IMR-90 (cell line): ENCODE measurements at regions not wholly inside any gene's neighbourhood (a gene's known extent, or its start where the extent isn't known, plus 50 kb on each side); places are given as distances from the start of the nearest gene placed in this dataset.

Source experiments
- ATAC-seq: fragments of 200-7000 bp; cut with Tn5 transposase; 2 replicates; pipeline ENCODE4 v1.9.1; 2020; ENCODE audit warnings: low read depth, mild to moderate bottlenecking, moderate library complexity
- BruUV-seq: library from RNA; stranded (reverse); fragments of 400-500 nt; replicated peaks from 2 replicates; lab custom pipeline; 2021; lab: Mats Ljungman, UMichigan
- CTCF ChIA-PET: fragments of 300-600 bp; formaldehyde crosslinking; extraction: SDS; loops from one replicate; lab custom pipeline; 2021; ENCODE audit warnings: antibody characterized with exemption; lab: Yijun Ruan, JAX
- POLR2A ChIA-PET: fragments of 300-600 bp; sonication (Branson Sonifier 250); formaldehyde crosslinking; loops from one replicate; lab custom pipeline; 2022; ENCODE audit warnings: antibody characterized with exemption; ENCODE audit not compliant: unreplicated experiment; lab: Charles Lee
- DNase-seq: peaks from one replicate; pipeline ENCODE4 v3.0.0; 2013
- H2AFZ ChIP-seq: replicated peaks from 2 replicates; pipeline ENCODE3; 2013; ENCODE audit warnings: low read length, mild to moderate bottlenecking; ENCODE audit not compliant: poor library complexity
- H2AK5ac ChIP-seq: 2 replicates; pipeline ENCODE4 v1.6.1; 2013; ENCODE audit warnings: low read depth, low read length, inconsistent platforms
- H2AK9ac ChIP-seq: replicated peaks from 2 replicates; pipeline ENCODE3; 2013; ENCODE audit warnings: mild to moderate bottlenecking, low read depth, low read length, moderate library complexity; ENCODE audit not compliant: poor library complexity
- H2BK120ac ChIP-seq: 2 replicates; pipeline ENCODE4 v1.6.1; 2013; ENCODE audit warnings: low read depth, low read length, inconsistent platforms
- H2BK15ac ChIP-seq: 3 replicates; pipeline ENCODE4 v1.6.1; 2013; ENCODE audit warnings: low read depth, low read length, inconsistent platforms
- H2BK20ac ChIP-seq: 2 replicates; pipeline ENCODE4 v1.6.1; 2013; ENCODE audit warnings: low read depth, mild to moderate bottlenecking, inconsistent platforms, low read length, moderate library complexity
- H2BK5ac ChIP-seq: 2 replicates; pipeline ENCODE4 v1.6.1; 2013; ENCODE audit warnings: mild to moderate bottlenecking, low read depth, low read length, inconsistent platforms; ENCODE audit not compliant: poor library complexity, severe bottlenecking
- H3K14ac ChIP-seq: replicated peaks from 2 replicates; pipeline ENCODE4 v1.6.1; 2013; ENCODE audit warnings: low read depth, low read length, inconsistent platforms
- H3K18ac ChIP-seq: 2 replicates; pipeline ENCODE4 v1.6.1; 2013; ENCODE audit warnings: low read depth, low read length, control low read depth
- H3K23ac ChIP-seq: 2 replicates; pipeline ENCODE4 v1.6.1; 2013; ENCODE audit warnings: low read depth, low read length, inconsistent platforms
- H3K27ac ChIP-seq: 2 replicates; pipeline ENCODE4 v1.5.1; 2013; ENCODE audit warnings: mild to moderate bottlenecking, control low read depth, low read length; ENCODE audit not compliant: insufficient read depth
- H3K27me3 ChIP-seq: 2 replicates; pipeline ENCODE4 v1.6.1; 2013; ENCODE audit warnings: low read length; ENCODE audit not compliant: control insufficient read depth, insufficient read depth
- H3K36me3 ChIP-seq: 2 replicates; pipeline ENCODE4 v1.6.1; 2013; ENCODE audit warnings: low read length, mixed read lengths; ENCODE audit not compliant: control insufficient read depth, insufficient read depth
- H3K4ac ChIP-seq: 2 replicates; pipeline ENCODE4 v1.6.1; 2013; ENCODE audit warnings: low read depth, low read length, inconsistent platforms
- H3K4me1 ChIP-seq: 2 replicates; pipeline ENCODE4 v1.6.1; 2013; ENCODE audit warnings: low read length, mixed read lengths; ENCODE audit not compliant: control insufficient read depth, insufficient read depth
- H3K4me2 ChIP-seq: 2 replicates; pipeline ENCODE4 v1.6.1; 2013; ENCODE audit warnings: low read depth, mild to moderate bottlenecking, control low read depth, low read length, moderate library complexity
- H3K4me3 ChIP-seq: 2 replicates; pipeline ENCODE4 v1.5.1; 2013; ENCODE audit warnings: low read depth, mild to moderate bottlenecking, control low read depth, low read length, moderate library complexity; ENCODE audit not compliant: insufficient read depth
- H3K56ac ChIP-seq: 2 replicates; pipeline ENCODE4 v1.6.1; 2013; ENCODE audit warnings: low read length, inconsistent platforms; ENCODE audit not compliant: insufficient read depth; ENCODE audit errors: extremely low read depth
- H3K79me1 ChIP-seq, 2 experiments: 2 replicates each; pipeline ENCODE4 v1.6.1; 2013; ENCODE audit warnings: low read length in 2 of 2, inconsistent platforms in 1 of 2, low read depth in 1 of 2
- H3K9ac ChIP-seq: 2 replicates; pipeline ENCODE4 v1.6.1; 2013; ENCODE audit warnings: low read depth, low read length, control low read depth
- H3K9me1 ChIP-seq: 2 replicates; pipeline ENCODE4 v1.6.1; 2013; ENCODE audit warnings: low read length, inconsistent platforms; ENCODE audit not compliant: insufficient read depth
- H3K9me3 ChIP-seq: 2 replicates; pipeline ENCODE4 v1.6.1; 2013; ENCODE audit warnings: low read length; ENCODE audit not compliant: control insufficient read depth, insufficient read depth
- H4K20me1 ChIP-seq: 2 replicates; pipeline ENCODE4 v1.6.1; 2013; ENCODE audit warnings: low read length, inconsistent platforms; ENCODE audit not compliant: insufficient read depth
- H4K5ac ChIP-seq: 2 replicates; pipeline ENCODE4 v1.6.1; 2013; ENCODE audit warnings: mild to moderate bottlenecking, low read depth, low read length, control low read depth
- H4K8ac ChIP-seq, 2 experiments: 2 replicates each; pipeline ENCODE4 v1.6.1; 2013; ENCODE audit warnings: low read depth in 2 of 2, low read length in 2 of 2, control low read depth in 1 of 2, inconsistent platforms in 1 of 2
- H4K91ac ChIP-seq: 2 replicates; pipeline ENCODE4 v1.6.1; 2013; ENCODE audit warnings: low read depth, low read length, inconsistent platforms; ENCODE audit not compliant: insufficient read depth
- BHLHE40 ChIP-seq: fragments of 150-350 bp; IDR thresholded peaks from 2 replicates; pipeline ENCODE4 v1.6.1; 2016; ENCODE audit warnings: mild to moderate bottlenecking, low read depth, low read length
- CEBPB ChIP-seq: IDR thresholded peaks from 2 replicates; pipeline ENCODE4 v1.6.1; 2012; ENCODE audit warnings: low read depth, low read length, improper control_type of control experiment
- CHD1 ChIP-seq: IDR thresholded peaks from 2 replicates; pipeline ENCODE4 v1.6.1; 2012; ENCODE audit warnings: low read depth, low read length, improper control_type of control experiment
- CTCF ChIP-seq: conservative IDR thresholded peaks from 2 replicates; pipeline ENCODE4 v1.5.1; 2012; ENCODE audit warnings: mild to moderate bottlenecking, low read depth, low read length, improper control_type of control experiment
- ELK1 ChIP-seq: fragments of 150-350 bp; IDR thresholded peaks from 2 replicates; pipeline ENCODE4 v1.6.1; 2016; ENCODE audit warnings: low read depth, mild to moderate bottlenecking, low read length, moderate library complexity, borderline replicate concordance
- FOS ChIP-seq: fragments of 150-350 bp; IDR thresholded peaks from 2 replicates; pipeline ENCODE4 v1.6.1; 2016; ENCODE audit warnings: low read depth, low read length
- MAFK ChIP-seq: IDR thresholded peaks from 2 replicates; pipeline ENCODE4 v1.6.1; 2012; ENCODE audit warnings: low read depth, low read length, improper control_type of control experiment
- MAZ ChIP-seq: IDR thresholded peaks from 2 replicates; pipeline ENCODE4 v1.6.1; 2012; ENCODE audit warnings: low read depth, mild to moderate bottlenecking, low read length, improper control_type of control experiment, moderate library complexity, borderline replicate concordance
- NFE2L2 ChIP-seq: fragments of 150-350 bp; IDR thresholded peaks from 2 replicates; pipeline ENCODE4 v1.6.1; 2016; ENCODE audit warnings: low read depth, mild to moderate bottlenecking, low read length
- POLR2A ChIP-seq: IDR thresholded peaks from 2 replicates; pipeline ENCODE4 v1.6.1; 2012; ENCODE audit warnings: mild to moderate bottlenecking, low read depth, low read length
- RAD21 ChIP-seq: IDR thresholded peaks from 2 replicates; pipeline ENCODE4 v1.6.1; 2012; ENCODE audit warnings: low read length, improper control_type of control experiment
- SMC3 ChIP-seq: fragments of 150-350 bp; IDR thresholded peaks from 2 replicates; pipeline ENCODE4 v1.6.1; 2016; ENCODE audit warnings: low read depth, mild to moderate bottlenecking, antibody characterized with exemption, low read length, moderate library complexity
- USF2 ChIP-seq: fragments of 150-350 bp; IDR thresholded peaks from 2 replicates; pipeline ENCODE4 v1.6.1; 2017; ENCODE audit warnings: mild to moderate bottlenecking, antibody characterized with exemption, low read length, low read depth
- WGBS, 2 experiments: methylation state at CpG; one replicate each; pipeline versions ENCODE4 v1.1.5 to v1.1.7; 2013; ENCODE audit warnings: missing lambda C conversion rate in 2 of 2; ENCODE audit not compliant: insufficient read length in 1 of 2; ENCODE audit errors: extremely low coverage in 2 of 2; 5-methylcytosine and 5-hydroxymethylcytosine counted together
- dilution Hi-C: fragments of 300-500 bp; cut with HindIII; formaldehyde crosslinking; loops from one replicate; pipeline ENCODE4 v1.14.3; 2018; ENCODE audit warnings: low sequenced_read_pairs; ENCODE audit not compliant: unreplicated experiment
- in situ Hi-C: fragments of 300-500 bp; cut with MboI; formaldehyde crosslinking; loops from 3 replicates; pipeline ENCODE4 v1.14.3; 2019; ENCODE audit warnings: low sequenced_read_pairs, inconsistent platforms, mixed read lengths
- intact Hi-C: fragments of 100-400 bp; cut with micrococcal nuclease; formaldehyde crosslinking; loops from 2 replicates; pipeline ENCODE4 v1.10.0; 2022

GRCh38 chr4:92249541-92249940, 54.2 kb upstream of the GRID2 start:
- Histone ChIP-seq H2BK15ac (no peak overlapping the region), H3K79me1 (no peaks in the 10 kb centered on the region), H2BK20ac (no peak overlapping the region), H2BK5ac (no peak overlapping the region), H2AFZ (no peak overlapping the region), H3K9ac (no peak overlapping the region), H4K8ac (no peak overlapping the region), H4K20me1 (no peaks in the 10 kb centered on the region), H2AK5ac (no peak overlapping the region), H3K14ac (no peak overlapping the region), H3K27ac (no peak overlapping the region), H3K18ac (no peak overlapping the region), H3K27me3 (no peaks in the 10 kb centered on the region), H4K5ac (no peak overlapping the region), H3K9me3 (no peaks in the 10 kb centered on the region), H2AK9ac (no peak overlapping the region), H2BK120ac (no peak overlapping the region), H3K9me1 (no peaks in the 10 kb centered on the region), H3K23ac (no peak overlapping the region), H3K4me1 (no peaks in the 10 kb centered on the region), H3K4me3 (no peak overlapping the region), H3K4me2 (no peak overlapping the region), H4K91ac (no peak overlapping the region), H3K56ac (no peak overlapping the region), H3K36me3 (no peaks in the 10 kb centered on the region), H3K4ac (no peak overlapping the region)
- in situ Hi-C loops (no loop called here), dilution Hi-C loops (no loop called here), intact Hi-C loops (no loop called here)
- CTCF ChIA-PET: no interaction called here
- no peak for ATAC-seq
- TF ChIP-seq ELK1 (no peak), MAFK (no peak), BHLHE40 (no peak), POLR2A (no peak), RAD21 (no peak), NFE2L2 (no peak), CHD1 (no peak), FOS (no peak), SMC3 (no peak), USF2 (no peak), MAZ (no peak), CEBPB (no peak), CTCF (no peak)
- BruUV-seq: no TSS peak
- DNase-seq: no peak
- POLR2A ChIA-PET: no interaction called here
- no CpG with 5 or more reads among the region's 2 CpGs for WGBS, 2 experiments
